ENCODE measurements at regions not wholly inside any gene's neighbourhood (a gene's known extent, or its start where the extent isn't known, plus 50 kb on each side); places are given as distances from the start of the nearest gene placed in this dataset.

DNA sequence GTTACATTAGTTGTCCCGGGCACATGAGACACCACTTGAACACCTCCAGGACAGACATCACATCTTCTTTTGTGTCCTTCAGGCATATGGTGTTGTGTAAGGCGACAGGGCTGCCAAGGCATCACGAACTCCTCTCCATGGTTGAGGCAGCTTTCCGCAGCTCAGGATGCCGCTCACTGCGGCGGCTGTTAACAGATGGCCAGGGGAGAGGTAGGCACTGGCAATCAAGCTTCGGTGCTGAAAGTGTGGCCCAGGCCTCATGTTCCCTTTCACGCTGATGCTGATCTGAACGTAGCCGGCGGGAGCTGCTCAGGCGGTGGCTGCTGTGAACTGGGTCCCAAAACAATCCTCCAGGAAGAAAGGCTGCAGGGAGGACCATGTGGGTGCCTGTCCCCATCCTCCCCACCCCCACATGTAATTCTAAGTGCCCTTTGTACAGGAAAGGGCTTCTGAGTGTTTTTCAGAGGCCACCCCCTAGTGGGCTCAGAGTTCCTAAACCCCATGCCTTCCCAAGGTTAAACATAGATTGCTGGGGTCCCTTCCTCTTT is 287.1 kb upstream of the AJAP1 start:
- Histone ChIP-seq H3K4me3 (ENCODE audit: insufficient read depth, low read depth, low read length) (no peak overlapping the region), H4K8ac (ENCODE audit: low read depth in 2 of 2, low read length in 2 of 2) (no peak overlapping the region), H3K27me3 (ENCODE audit: control insufficient read depth, insufficient read depth, low read length) (no peaks in the 10 kb centered on the region), H3K9me1 (ENCODE audit: insufficient read depth, low read length) (no peaks in the 10 kb centered on the region), H3K9me3 (ENCODE audit: control insufficient read depth, insufficient read depth, low read length) (peaks cover 26% of the 10 kb centered on the region), H2BK120ac (ENCODE audit: low read depth, low read length) (no peak overlapping the region), H2AK9ac (replicated peaks; ENCODE audit: low read depth, low read length, poor library complexity) (no peak overlapping the region), H3K4ac (ENCODE audit: low read depth, low read length) (no peak overlapping the region), H3K27ac (ENCODE audit: insufficient read depth, low read length) (no peak overlapping the region), H3K79me1 (ENCODE audit: low read depth in 1 of 2, low read length in 2 of 2) (no peaks in the 10 kb centered on the region), H2BK5ac (ENCODE audit: low read depth, low read length, poor library complexity, severe bottlenecking) (no peak overlapping the region), H3K36me3 (ENCODE audit: control insufficient read depth, insufficient read depth, low read length) (no peaks in the 10 kb centered on the region), H2AK5ac (ENCODE audit: low read depth, low read length) (no peak overlapping the region), H2AFZ (replicated peaks; ENCODE audit: low read length, poor library complexity) (no peak overlapping the region), H3K23ac (ENCODE audit: low read depth, low read length) (no peak overlapping the region), H3K18ac (ENCODE audit: low read depth, low read length) (no peak overlapping the region), H2BK15ac (ENCODE audit: low read depth, low read length) (no peak overlapping the region), H2BK20ac (ENCODE audit: low read depth, low read length) (no peak overlapping the region), H4K20me1 (ENCODE audit: insufficient read depth, low read length) (no peaks in the 10 kb centered on the region), H3K4me1 (ENCODE audit: control insufficient read depth, insufficient read depth, low read length) (no peaks in the 10 kb centered on the region), H3K4me2 (ENCODE audit: low read depth, low read length) (no peak overlapping the region), H3K9ac (ENCODE audit: low read depth, low read length) (no peak overlapping the region), H3K56ac (ENCODE audit: extremely low read depth, insufficient read depth, low read length) (no peak overlapping the region), H3K14ac (replicated peaks; ENCODE audit: low read depth, low read length) (no peak overlapping the region), H4K91ac (ENCODE audit: insufficient read depth, low read depth, low read length) (no peak overlapping the region), H4K5ac (ENCODE audit: low read depth, low read length) (no peak overlapping the region)
- no peak for TF ChIP-seq RFX5 (IDR thresholded peaks at IDR 0.05; ENCODE audit: low read depth, low read length)
- no peak for TF ChIP-seq NFE2L2 (IDR thresholded peaks at IDR 0.05; ENCODE audit: low read depth, low read length)
- TF ChIP-seq, protein P1, sequence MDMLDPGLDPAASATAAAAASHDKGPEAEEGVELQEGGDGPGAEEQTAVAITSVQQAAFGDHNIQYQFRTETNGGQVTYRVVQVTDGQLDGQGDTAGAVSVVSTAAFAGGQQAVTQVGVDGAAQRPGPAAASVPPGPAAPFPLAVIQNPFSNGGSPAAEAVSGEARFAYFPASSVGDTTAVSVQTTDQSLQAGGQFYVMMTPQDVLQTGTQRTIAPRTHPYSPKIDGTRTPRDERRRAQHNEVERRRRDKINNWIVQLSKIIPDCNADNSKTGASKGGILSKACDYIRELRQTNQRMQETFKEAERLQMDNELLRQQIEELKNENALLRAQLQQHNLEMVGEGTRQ (IDR thresholded peaks at IDR 0.05; ENCODE audit: low read depth, low read length) = no peak
- no peak for TF ChIP-seq RAD21 (IDR thresholded peaks at IDR 0.05; ENCODE audit: low read length)
- TF ChIP-seq, protein P2, sequence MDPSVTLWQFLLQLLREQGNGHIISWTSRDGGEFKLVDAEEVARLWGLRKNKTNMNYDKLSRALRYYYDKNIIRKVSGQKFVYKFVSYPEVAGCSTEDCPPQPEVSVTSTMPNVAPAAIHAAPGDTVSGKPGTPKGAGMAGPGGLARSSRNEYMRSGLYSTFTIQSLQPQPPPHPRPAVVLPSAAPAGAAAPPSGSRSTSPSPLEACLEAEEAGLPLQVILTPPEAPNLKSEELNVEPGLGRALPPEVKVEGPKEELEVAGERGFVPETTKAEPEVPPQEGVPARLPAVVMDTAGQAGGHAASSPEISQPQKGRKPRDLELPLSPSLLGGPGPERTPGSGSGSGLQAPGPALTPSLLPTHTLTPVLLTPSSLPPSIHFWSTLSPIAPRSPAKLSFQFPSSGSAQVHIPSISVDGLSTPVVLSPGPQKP (IDR thresholded peaks at IDR 0.05; ENCODE audit: borderline replicate concordance, low read depth, low read length) = no peak
- TF ChIP-seq CEBPB (IDR thresholded peaks at IDR 0.05; ENCODE audit: low read depth, low read length) = no peak
- no peak for TF ChIP-seq POLR2A (IDR thresholded peaks at IDR 0.05; ENCODE audit: low read depth, low read length)
- TF ChIP-seq, protein P3, sequence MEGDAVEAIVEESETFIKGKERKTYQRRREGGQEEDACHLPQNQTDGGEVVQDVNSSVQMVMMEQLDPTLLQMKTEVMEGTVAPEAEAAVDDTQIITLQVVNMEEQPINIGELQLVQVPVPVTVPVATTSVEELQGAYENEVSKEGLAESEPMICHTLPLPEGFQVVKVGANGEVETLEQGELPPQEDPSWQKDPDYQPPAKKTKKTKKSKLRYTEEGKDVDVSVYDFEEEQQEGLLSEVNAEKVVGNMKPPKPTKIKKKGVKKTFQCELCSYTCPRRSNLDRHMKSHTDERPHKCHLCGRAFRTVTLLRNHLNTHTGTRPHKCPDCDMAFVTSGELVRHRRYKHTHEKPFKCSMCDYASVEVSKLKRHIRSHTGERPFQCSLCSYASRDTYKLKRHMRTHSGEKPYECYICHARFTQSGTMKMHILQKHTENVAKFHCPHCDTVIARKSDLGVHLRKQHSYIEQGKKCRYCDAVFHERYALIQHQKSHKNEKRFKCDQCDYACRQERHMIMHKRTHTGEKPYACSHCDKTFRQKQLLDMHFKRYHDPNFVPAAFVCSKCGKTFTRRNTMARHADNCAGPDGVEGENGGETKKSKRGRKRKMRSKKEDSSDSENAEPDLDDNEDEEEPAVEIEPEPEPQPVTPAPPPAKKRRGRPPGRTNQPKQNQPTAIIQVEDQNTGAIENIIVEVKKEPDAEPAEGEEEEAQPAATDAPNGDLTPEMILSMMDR (conservative IDR thresholded peaks at IDR 0.05; ENCODE audit: low read depth, low read length) = no peak
- in situ Hi-C loops (cut with MboI; ENCODE audit: low sequenced_read_pairs) = no loop called here
- intact Hi-C loops (cut with micrococcal nuclease) = no loop called here
- dilution Hi-C loops (cut with HindIII; ENCODE audit: low sequenced_read_pairs, unreplicated experiment) = no loop called here
- CTCF ChIA-PET = no interaction called here
- 56% methylated on average over 3 of the region's 13 CpGs; no CpG with 5 or more reads in 1 of the 2 experiments for WGBS, 2 experiments (ENCODE audit: extremely low coverage in 2 of 2, insufficient read length in 1 of 2)
- POLR2A ChIA-PET (ENCODE audit: unreplicated experiment) = no interaction called here
- DNase-seq (no peak), ATAC-seq (ENCODE audit: low read depth) (no peak)
- no TSS peak for BruUV-seq (replicated peaks)
